ENCODE measurements at regions not wholly inside any gene's neighbourhood (a gene's known extent, or its start where the extent isn't known, plus 50 kb on each side); places are given as distances from the start of the nearest gene placed in this dataset.

DNA sequence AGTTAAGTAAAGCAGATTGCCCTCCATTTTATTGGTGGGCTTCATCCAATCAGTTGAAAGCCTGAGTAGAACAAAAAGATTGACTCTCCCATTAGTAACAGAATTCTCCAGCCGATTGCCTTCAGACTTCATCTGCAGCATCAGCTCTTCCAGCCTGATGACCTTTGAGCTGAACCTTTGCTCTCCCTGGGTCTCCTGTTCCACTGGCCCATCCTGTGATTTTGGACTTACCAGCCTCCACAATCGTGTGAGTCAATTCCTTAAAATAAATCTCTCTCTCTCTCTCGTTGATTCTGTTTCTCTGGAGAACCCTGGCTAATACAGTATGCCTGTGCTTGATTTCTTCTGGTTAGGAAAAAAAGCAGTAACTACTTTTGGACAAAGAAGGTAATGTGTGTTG lies 121.9 kb downstream of the OSTF1 start:
- TF ChIP-seq, protein P1, sequence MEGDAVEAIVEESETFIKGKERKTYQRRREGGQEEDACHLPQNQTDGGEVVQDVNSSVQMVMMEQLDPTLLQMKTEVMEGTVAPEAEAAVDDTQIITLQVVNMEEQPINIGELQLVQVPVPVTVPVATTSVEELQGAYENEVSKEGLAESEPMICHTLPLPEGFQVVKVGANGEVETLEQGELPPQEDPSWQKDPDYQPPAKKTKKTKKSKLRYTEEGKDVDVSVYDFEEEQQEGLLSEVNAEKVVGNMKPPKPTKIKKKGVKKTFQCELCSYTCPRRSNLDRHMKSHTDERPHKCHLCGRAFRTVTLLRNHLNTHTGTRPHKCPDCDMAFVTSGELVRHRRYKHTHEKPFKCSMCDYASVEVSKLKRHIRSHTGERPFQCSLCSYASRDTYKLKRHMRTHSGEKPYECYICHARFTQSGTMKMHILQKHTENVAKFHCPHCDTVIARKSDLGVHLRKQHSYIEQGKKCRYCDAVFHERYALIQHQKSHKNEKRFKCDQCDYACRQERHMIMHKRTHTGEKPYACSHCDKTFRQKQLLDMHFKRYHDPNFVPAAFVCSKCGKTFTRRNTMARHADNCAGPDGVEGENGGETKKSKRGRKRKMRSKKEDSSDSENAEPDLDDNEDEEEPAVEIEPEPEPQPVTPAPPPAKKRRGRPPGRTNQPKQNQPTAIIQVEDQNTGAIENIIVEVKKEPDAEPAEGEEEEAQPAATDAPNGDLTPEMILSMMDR (conservative IDR thresholded peaks at IDR 0.05): no peak
- TF ChIP-seq ZFX (IDR thresholded peaks at IDR 0.05): no peak
